ENCODE measurements at regions not wholly inside any gene's neighbourhood (a gene's known extent, or its start where the extent isn't known, plus 50 kb on each side); places are given as distances from the start of the nearest gene placed in this dataset.

DNA sequence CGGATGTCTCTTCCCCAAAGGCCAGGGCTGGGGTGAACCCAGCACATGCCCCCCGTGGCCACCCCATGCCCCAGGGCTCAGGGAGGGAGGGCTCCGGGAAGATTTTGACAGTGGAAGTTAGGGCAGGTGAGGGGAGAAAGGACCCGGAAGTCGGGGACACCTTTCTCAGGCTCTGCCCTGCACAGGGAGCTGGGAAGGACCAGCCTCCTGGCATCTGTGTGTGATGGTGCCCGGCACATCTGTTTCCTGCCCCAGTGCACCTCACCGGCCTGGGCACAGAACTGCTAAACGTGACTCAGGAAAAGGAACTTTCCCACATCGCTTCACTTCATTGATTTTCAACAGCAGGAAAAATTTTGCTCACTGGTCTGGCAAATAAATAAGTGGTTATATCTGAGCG is 141.1 kb upstream of the AFDN start:
- Histone ChIP-seq H3K27me3 (ENCODE audit: insufficient read depth, low read depth) (peaks cover 82% of the 10 kb centered on the region), H3K9me3 (ENCODE audit: insufficient read depth, low read depth) (no peaks in the 10 kb centered on the region), H3K4me2 (no peak overlapping the region), H3F3A (ENCODE audit: insufficient read depth, low read depth) (peaks cover 6% of the 10 kb centered on the region; the same call in 1 of the 2 replicates), H4K20me1 (ENCODE audit: insufficient read depth) (no peaks in the 10 kb centered on the region), H3K4me3 (no peak overlapping the region), H3K79me2 (ENCODE audit: low read depth) (no peaks in the 10 kb centered on the region), H3K27ac (no peak overlapping the region), H3K36me3 (ENCODE audit: low read depth) (no peaks in the 10 kb centered on the region), H3K9me2 (ENCODE audit: insufficient read depth) (no peaks in the 10 kb centered on the region), H2AFZ (no peak overlapping the region), H3K4me1 (replicated peaks; ENCODE audit: insufficient read depth) (no peaks in the 10 kb centered on the region)
- ChIA-PET POLR2A (ENCODE audit: unreplicated experiment) (no interaction called here), CTCF (no interaction called here)
- DNase-seq = no peak
- BruUV-seq (replicated peaks) = no TSS peak
- intact Hi-C loops (cut with micrococcal nuclease; ENCODE audit: unreplicated experiment) = no loop called here
- TF ChIP-seq CTCF (conservative IDR thresholded peaks at IDR 0.05) (no peak), EZH2 (IDR thresholded peaks at IDR 0.05; ENCODE audit: low read depth) (no peak)

DNA sequence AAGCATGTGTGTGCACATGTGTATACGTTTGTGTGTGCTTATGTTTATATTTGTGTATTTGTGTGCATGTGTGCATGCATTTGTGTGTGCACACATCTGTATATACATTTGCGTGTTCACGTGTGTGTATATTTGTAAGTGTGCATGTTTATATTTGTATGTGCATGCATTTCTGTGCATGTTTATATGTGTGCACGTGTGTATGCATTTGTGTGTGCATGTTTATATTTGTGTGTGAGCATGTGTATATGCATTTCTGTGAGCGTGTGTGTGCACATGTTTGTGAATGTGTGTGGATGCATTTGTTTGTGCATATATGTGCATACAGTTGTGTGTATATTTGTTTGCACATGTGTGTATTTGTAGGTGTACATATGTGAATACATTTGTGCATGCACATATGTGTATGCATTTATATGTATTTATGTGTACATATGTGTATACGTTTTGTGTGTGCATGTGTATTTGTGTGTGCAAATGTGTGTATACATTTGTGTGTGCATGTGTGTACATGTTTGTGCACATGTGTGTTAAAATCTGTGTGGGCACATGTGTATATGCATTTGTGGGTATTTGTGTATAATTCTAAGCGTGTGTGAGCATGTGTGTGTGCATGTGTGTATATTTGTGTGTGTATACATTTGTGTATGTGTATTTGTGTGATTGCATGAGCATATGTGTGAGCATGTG is 140.4 kb upstream of the AFDN start:
- H3K4me3 ChIP-seq = no peak overlapping the region
- DNase-seq = no peak
- peaks cover 6% of the 10 kb centered on the region; the same call in 1 of the 2 replicates for H3F3A ChIP-seq (ENCODE audit: insufficient read depth, low read depth)
- H4K20me1 ChIP-seq (ENCODE audit: insufficient read depth) = no peaks in the 10 kb centered on the region
- H3K27me3 ChIP-seq (ENCODE audit: insufficient read depth, low read depth) = peaks cover 82% of the 10 kb centered on the region
- no peaks in the 10 kb centered on the region for H3K9me2 ChIP-seq (ENCODE audit: insufficient read depth)
- no TSS peak for BruUV-seq (replicated peaks)
- TF ChIP-seq EZH2 (IDR thresholded peaks at IDR 0.05; ENCODE audit: low read depth) = no peak
- TF ChIP-seq CTCF (conservative IDR thresholded peaks at IDR 0.05) = no peak
- no peaks in the 10 kb centered on the region for H3K9me3 ChIP-seq (ENCODE audit: insufficient read depth, low read depth)
- intact Hi-C loops (cut with micrococcal nuclease; ENCODE audit: unreplicated experiment) = no loop called here
- POLR2A ChIA-PET (ENCODE audit: unreplicated experiment) = no interaction called here
- no peak overlapping the region for H3K4me2 ChIP-seq
- no peaks in the 10 kb centered on the region for H3K36me3 ChIP-seq (ENCODE audit: low read depth)
- CTCF ChIA-PET = no interaction called here
- H3K27ac ChIP-seq = no peak overlapping the region
- H3K79me2 ChIP-seq (ENCODE audit: low read depth) = no peaks in the 10 kb centered on the region
- no peak overlapping the region for H2AFZ ChIP-seq
- H3K4me1 ChIP-seq (replicated peaks; ENCODE audit: insufficient read depth) = no peaks in the 10 kb centered on the region

GRCh38 chr6:167687116-167687725 is 139.5 kb upstream of the AFDN start:
- H3F3A ChIP-seq (ENCODE audit: insufficient read depth, low read depth) = peaks cover 6% of the 10 kb centered on the region; the same call in 1 of the 2 replicates
- H3K36me3 ChIP-seq (ENCODE audit: low read depth) = no peaks in the 10 kb centered on the region
- H3K27me3 ChIP-seq (ENCODE audit: insufficient read depth, low read depth) = peaks cover 80% of the 10 kb centered on the region
- H3K79me2 ChIP-seq (ENCODE audit: low read depth) = no peaks in the 10 kb centered on the region
- DNase-seq = no peak
- no peak overlapping the region for H3K27ac ChIP-seq
- no peak overlapping the region for H3K4me3 ChIP-seq
- H3K9me3 ChIP-seq (ENCODE audit: insufficient read depth, low read depth) = no peaks in the 10 kb centered on the region
- H3K4me2 ChIP-seq = no peak overlapping the region
- CTCF ChIA-PET = no interaction called here
- H2AFZ ChIP-seq = no peak overlapping the region
- no peaks in the 10 kb centered on the region for H3K9me2 ChIP-seq (ENCODE audit: insufficient read depth)
- no peak for TF ChIP-seq EZH2 (IDR thresholded peaks at IDR 0.05; ENCODE audit: low read depth)
- TF ChIP-seq CTCF (conservative IDR thresholded peaks at IDR 0.05) = no peak
- POLR2A ChIA-PET (ENCODE audit: unreplicated experiment) = no interaction called here
- intact Hi-C loops (cut with micrococcal nuclease; ENCODE audit: unreplicated experiment) = no loop called here
- BruUV-seq (replicated peaks) = no TSS peak
- H3K4me1 ChIP-seq (replicated peaks; ENCODE audit: insufficient read depth) = no peaks in the 10 kb centered on the region
- no peaks in the 10 kb centered on the region for H4K20me1 ChIP-seq (ENCODE audit: insufficient read depth)
